Retinal pigment epithelial cell (primary cell): ENCODE measurements at regions not wholly inside any gene's neighbourhood (a gene's known extent, or its start where the extent isn't known, plus 50 kb on each side); places are given as distances from the start of the nearest gene placed in this dataset.

Experiments
- DNase-seq: peaks from one replicate; pipeline ENCODE4 v3.0.0-alpha.2; 2010; ENCODE audit warnings: low read depth
- H3K4me3 ChIP-seq: 2 replicates; pipeline ENCODE4 v1.5.1; 2011; ENCODE audit warnings: mild to moderate bottlenecking, low read length, control low read depth, moderate library complexity
- CTCF ChIP-seq: conservative IDR thresholded peaks from 2 replicates; pipeline ENCODE4 v1.5.1; 2011; ENCODE audit warnings: low read depth, low read length, control low read depth, inconsistent platforms

- no peak for TF ChIP-seq CTCF
- H3K4me3 ChIP-seq = no peak overlapping the region
Observed at GRCh38 chr6:73962884-73963283, 266.9 kb downstream of the CD109 start.

GRCh38 chr6:73956305-73956704 lies 260.3 kb downstream of the CD109 start:
- DNase-seq = no peak
- TF ChIP-seq CTCF = no peak
- no peak overlapping the region for H3K4me3 ChIP-seq

More at GRCh38 chr6:73962884-73963283, 266.9 kb downstream of the CD109 start:
- DNase-seq = no peak

GRCh38 chr6:73955800-73956199 lies 259.8 kb downstream of the CD109 start:
- H3K4me3 ChIP-seq = no peak overlapping the region
- no peak for DNase-seq
- TF ChIP-seq CTCF = no peak

- H3K4me3 ChIP-seq = no peak overlapping the region
- DNase-seq = no peak
- TF ChIP-seq CTCF = no peak
Observed at GRCh38 chr6:73954881-73955280, 258.9 kb downstream of the CD109 start.

- no peak for DNase-seq
- no peak for TF ChIP-seq CTCF
- H3K4me3 ChIP-seq = no peak overlapping the region
Observed at GRCh38 chr6:73951183-73951582, 255.2 kb downstream of the CD109 start.

GRCh38 chr6:73943930-73944652 lies 248.1 kb downstream of the CD109 start:
- H3K4me3 ChIP-seq = no peak overlapping the region
- no peak for TF ChIP-seq CTCF
- DNase-seq = no peak

- no peak for TF ChIP-seq CTCF
Observed at GRCh38 chr6:73943411-73943810, 247.4 kb downstream of the CD109 start.

More at GRCh38 chr6:73943411-73943810, 247.4 kb downstream of the CD109 start:
- no peak for DNase-seq
- H3K4me3 ChIP-seq = no peak overlapping the region
